ENCODE measurements at regions not wholly inside any gene's neighbourhood (a gene's known extent, or its start where the extent isn't known, plus 50 kb on each side); places are given as distances from the start of the nearest gene placed in this dataset.
"Not testable (repeated sequence)": the region's sequence is repeated elsewhere in the genome, so short reads cannot be mapped to it uniquely, and the experiment has no call there.

DNA sequence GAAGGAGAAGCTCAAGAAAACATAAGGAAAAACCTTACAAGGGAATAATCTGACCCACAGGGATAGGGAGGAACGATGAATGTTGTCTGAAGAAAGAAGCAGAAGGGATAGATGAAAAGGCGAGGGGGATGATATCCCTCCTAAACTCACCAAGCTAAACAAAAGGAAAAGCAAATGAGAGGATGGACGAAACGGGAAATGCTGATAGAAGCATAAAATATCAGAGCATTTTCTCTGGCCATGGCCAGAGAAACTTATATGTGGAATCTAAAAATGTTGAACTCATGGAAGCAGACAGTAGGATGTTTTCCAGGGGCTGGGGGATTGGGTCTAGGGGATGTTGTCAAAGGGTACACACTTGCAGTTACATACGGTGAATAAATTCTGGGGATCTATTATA, 148.4 kb upstream of the FOXQ1 start:
- H3K27ac ChIP-seq (ENCODE audit: low read length), result no peak overlapping the region
- H3K9ac ChIP-seq (ENCODE audit: low read depth, low read length), result no peak overlapping the region
- no peaks in the 10 kb centered on the region for H3K79me2 ChIP-seq (ENCODE audit: insufficient read depth, low read length)
- no peak overlapping the region for H3K4me3 ChIP-seq (ENCODE audit: low read depth in 1 of 2, low read length in 2 of 2)
- H3K4me1 ChIP-seq (ENCODE audit: insufficient read depth, low read length), result no peaks in the 10 kb centered on the region
- ATAC-seq (ENCODE audit: insufficient read depth, low read depth), result no peak
- no peak for TF ChIP-seq EZH2 (IDR thresholded peaks at IDR 0.05; ENCODE audit: borderline replicate concordance, low read depth, low read length, severe bottlenecking)
- no peak for TF ChIP-seq CTCF (IDR thresholded peaks at IDR 0.05; ENCODE audit: borderline replicate concordance, extremely low read depth, low read length, poor library complexity, severe bottlenecking)
- H4K20me1 ChIP-seq (ENCODE audit: insufficient read depth, low read length), result no peaks in the 10 kb centered on the region
- H3K9me3 ChIP-seq (ENCODE audit: insufficient read depth, low read length, severe bottlenecking), result no peaks in the 10 kb centered on the region
- DNase-seq, result no peak
- H3K4me2 ChIP-seq (ENCODE audit: insufficient read depth, low read length), result no peak overlapping the region
- no peak overlapping the region for H2AFZ ChIP-seq (ENCODE audit: low read depth, low read length)
- H3K27me3 ChIP-seq (ENCODE audit: insufficient read depth, low read length, poor library complexity), result no peaks in the 10 kb centered on the region
- no peaks in the 10 kb centered on the region for H3K36me3 ChIP-seq (ENCODE audit: insufficient read depth, low read length)

DNA sequence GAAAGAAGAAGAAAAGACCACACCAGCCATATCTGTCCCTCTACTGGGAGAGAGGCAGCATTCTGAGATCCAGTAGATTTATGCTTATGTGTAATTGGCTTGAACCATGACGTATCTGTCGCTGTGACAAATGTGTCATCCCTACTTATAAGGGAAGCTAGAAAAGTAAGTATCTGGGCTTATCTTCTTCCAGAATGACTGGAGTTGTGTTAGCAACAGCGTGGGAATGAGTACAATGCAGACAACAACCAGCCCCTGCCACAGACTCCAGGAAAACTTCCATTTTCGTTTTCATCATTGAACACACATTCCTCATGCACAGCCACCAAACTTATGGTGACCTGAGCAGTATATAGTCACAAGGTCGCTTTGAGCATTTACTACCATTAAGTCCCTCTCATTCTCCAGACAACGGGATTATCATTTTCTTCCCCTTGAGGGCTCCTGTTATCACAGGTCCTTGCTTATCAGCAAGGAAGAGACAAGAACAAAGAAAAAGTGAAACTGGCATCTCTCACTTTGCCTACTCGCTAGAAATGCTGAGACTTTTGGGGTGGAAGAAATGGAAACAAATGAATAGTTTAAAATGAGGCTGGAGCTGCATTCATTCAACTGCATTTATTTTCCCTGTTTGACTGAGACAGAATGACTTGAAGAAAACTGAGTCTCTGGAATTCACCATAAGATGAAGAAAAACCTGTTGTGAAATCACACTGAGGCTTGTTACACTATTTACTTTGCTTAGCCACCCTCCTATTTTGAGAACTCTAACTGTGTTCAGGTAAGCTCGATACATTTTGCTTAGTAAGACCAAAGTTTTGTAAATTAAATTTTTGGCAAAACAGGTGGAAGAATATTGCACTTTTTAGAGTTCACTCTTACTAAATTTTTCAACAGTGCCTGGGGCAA, 149.3 kb upstream of the FOXQ1 start:
- Histone ChIP-seq H3K27me3 (ENCODE audit: insufficient read depth, low read length, poor library complexity) (no peaks in the 10 kb centered on the region), H3K27ac (ENCODE audit: low read length) (no peak overlapping the region), H2AFZ (ENCODE audit: low read depth, low read length) (no peak overlapping the region), H4K20me1 (ENCODE audit: insufficient read depth, low read length) (no peaks in the 10 kb centered on the region), H3K4me1 (ENCODE audit: insufficient read depth, low read length) (no peaks in the 10 kb centered on the region), H3K4me3 (ENCODE audit: low read depth in 1 of 2, low read length in 2 of 2) (no peak overlapping the region), H3K4me2 (ENCODE audit: insufficient read depth, low read length) (no peak overlapping the region), H3K9me3 (ENCODE audit: insufficient read depth, low read length, severe bottlenecking) (no peaks in the 10 kb centered on the region), H3K9ac (ENCODE audit: low read depth, low read length) (no peak overlapping the region), H3K36me3 (ENCODE audit: insufficient read depth, low read length) (no peaks in the 10 kb centered on the region), H3K79me2 (ENCODE audit: insufficient read depth, low read length) (no peaks in the 10 kb centered on the region)
- TF ChIP-seq EZH2 (IDR thresholded peaks at IDR 0.05; ENCODE audit: borderline replicate concordance, low read depth, low read length, severe bottlenecking), result no peak
- no peak for TF ChIP-seq CTCF (IDR thresholded peaks at IDR 0.05; ENCODE audit: borderline replicate concordance, extremely low read depth, low read length, poor library complexity, severe bottlenecking)
- DNase-seq (no peak), ATAC-seq (ENCODE audit: insufficient read depth, low read depth) (no peak)

DNA sequence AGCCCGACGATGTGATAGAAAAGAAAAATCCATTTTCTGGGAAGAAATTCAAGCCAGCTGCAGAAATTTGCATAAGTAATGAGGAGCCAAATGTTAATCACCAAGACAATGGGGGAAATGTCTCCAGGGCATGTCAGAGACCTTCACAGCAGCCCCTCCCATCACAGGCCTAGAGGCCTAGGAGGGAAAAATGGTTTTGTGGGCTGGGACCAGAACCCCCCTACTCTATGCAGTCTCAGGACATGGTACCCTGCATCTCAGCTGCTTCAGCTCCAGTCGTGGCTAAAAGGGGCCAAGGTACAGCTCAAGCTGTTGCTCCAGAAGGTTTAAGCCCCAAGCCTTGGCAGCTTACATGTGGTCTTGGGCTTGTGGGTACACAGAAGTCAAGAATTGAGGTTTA, 155.5 kb upstream of the FOXQ1 start:
- not testable (repeated sequence) for H3K27me3 ChIP-seq (ENCODE audit: insufficient read depth, low read length, poor library complexity); H3K79me2 ChIP-seq (ENCODE audit: insufficient read depth, low read length); H3K4me1 ChIP-seq (ENCODE audit: insufficient read depth, low read length); H3K4me2 ChIP-seq (ENCODE audit: insufficient read depth, low read length); H3K4me3 ChIP-seq (ENCODE audit: low read depth in 1 of 2, low read length in 2 of 2); DNase-seq; H2AFZ ChIP-seq (ENCODE audit: low read depth, low read length); H3K9me3 ChIP-seq (ENCODE audit: insufficient read depth, low read length, severe bottlenecking); H3K36me3 ChIP-seq (ENCODE audit: insufficient read depth, low read length); H3K9ac ChIP-seq (ENCODE audit: low read depth, low read length); H3K27ac ChIP-seq (ENCODE audit: low read length); ATAC-seq (ENCODE audit: insufficient read depth, low read depth); H4K20me1 ChIP-seq (ENCODE audit: insufficient read depth, low read length)

GRCh38 chr6:1153696-1154245, 158.1 kb upstream of the FOXQ1 start:
- H3K4me2 ChIP-seq (ENCODE audit: insufficient read depth, low read length), result no peak overlapping the region
- TF ChIP-seq CTCF (IDR thresholded peaks at IDR 0.05; ENCODE audit: borderline replicate concordance, extremely low read depth, low read length, poor library complexity, severe bottlenecking) (no peak), EZH2 (IDR thresholded peaks at IDR 0.05; ENCODE audit: borderline replicate concordance, low read depth, low read length, severe bottlenecking) (no peak)
- H3K4me1 ChIP-seq (ENCODE audit: insufficient read depth, low read length), result no peaks in the 10 kb centered on the region
- no peaks in the 10 kb centered on the region for H4K20me1 ChIP-seq (ENCODE audit: insufficient read depth, low read length)
- no peak overlapping the region for H3K9ac ChIP-seq (ENCODE audit: low read depth, low read length)
- H3K4me3 ChIP-seq (ENCODE audit: low read depth in 1 of 2, low read length in 2 of 2), result no peak overlapping the region
- H3K36me3 ChIP-seq (ENCODE audit: insufficient read depth, low read length), result no peaks in the 10 kb centered on the region
- no peak for DNase-seq
- H3K79me2 ChIP-seq (ENCODE audit: insufficient read depth, low read length), result no peaks in the 10 kb centered on the region
- H2AFZ ChIP-seq (ENCODE audit: low read depth, low read length), result no peak overlapping the region
- peaks cover 12% of the 10 kb centered on the region for H3K27me3 ChIP-seq (ENCODE audit: insufficient read depth, low read length, poor library complexity)
- no peak for ATAC-seq (ENCODE audit: insufficient read depth, low read depth)
- no peaks in the 10 kb centered on the region for H3K9me3 ChIP-seq (ENCODE audit: insufficient read depth, low read length, severe bottlenecking)
- H3K27ac ChIP-seq (ENCODE audit: low read length), result no peak overlapping the region

Measured in DND-41 (cell line).